Fibroblast of lung (primary cell): ENCODE measurements at regions not wholly inside any gene's neighbourhood (a gene's known extent, or its start where the extent isn't known, plus 50 kb on each side); places are given as distances from the start of the nearest gene placed in this dataset.

ENCODE experiments used
- DNase-seq, 2 donors: peaks; one replicate each; pipeline versions ENCODE4 v3.0.0 to v3.0.0-alpha.2; 2010; ENCODE audit warnings: low read depth in 2 of 2
- H2AFZ ChIP-seq: 2 replicates; pipeline ENCODE4 v1.5.1; 2012; ENCODE audit warnings: low read length, control low read depth, inconsistent platforms
- H3K27ac ChIP-seq: 2 replicates; pipeline ENCODE4 v1.5.1; 2011; ENCODE audit warnings: low read length, control low read depth; ENCODE audit not compliant: insufficient read depth
- H3K27me3 ChIP-seq: 2 replicates; pipeline ENCODE4 v1.5.1; 2011; ENCODE audit warnings: mild to moderate bottlenecking, low read length; ENCODE audit not compliant: control insufficient read depth, insufficient read depth
- H3K36me3 ChIP-seq: 2 replicates; pipeline ENCODE4 v1.5.1; 2011; ENCODE audit warnings: low read length; ENCODE audit not compliant: control insufficient read depth, insufficient read depth
- H3K4me1 ChIP-seq: 2 replicates; pipeline ENCODE4 v1.5.1; 2011; ENCODE audit warnings: low read length; ENCODE audit not compliant: control insufficient read depth, insufficient read depth; ENCODE audit errors: extremely low read depth
- H3K4me2 ChIP-seq: 2 replicates; pipeline ENCODE4 v1.5.1; 2011; ENCODE audit warnings: low read length, control low read depth; ENCODE audit not compliant: insufficient read depth; ENCODE audit errors: extremely low read depth
- H3K4me3 ChIP-seq, 4 experiments: fragments of 200-600 bp in 1 of 4; sonication (generic) in 1 of 4; replicated peaks in 1 of 4; 2 replicates each; pipeline ENCODE4 v1.5.1; 2011 to 2016; ENCODE audit warnings: low read length in 4 of 4, low read depth in 3 of 4, mild to moderate bottlenecking in 3 of 4, control low read depth in 2 of 4, inconsistent platforms in 1 of 4, mixed read lengths in 1 of 4; ENCODE audit not compliant: insufficient read depth in 1 of 4; ENCODE audit errors: control extremely low read depth in 1 of 4
- H3K79me2 ChIP-seq: 2 replicates; pipeline ENCODE4 v1.5.1; 2012; ENCODE audit warnings: mild to moderate bottlenecking, low read length, inconsistent platforms; ENCODE audit not compliant: control insufficient read depth, insufficient read depth
- H3K9ac ChIP-seq: 2 replicates; pipeline ENCODE4 v1.5.1; 2011; ENCODE audit warnings: mild to moderate bottlenecking, low read length, control low read depth; ENCODE audit not compliant: insufficient read depth
- H3K9me3 ChIP-seq: 2 replicates; pipeline ENCODE4 v1.5.1; 2012; ENCODE audit warnings: low read depth, low read length; ENCODE audit not compliant: control insufficient read depth, insufficient read depth
- H4K20me1 ChIP-seq: 2 replicates; pipeline ENCODE4 v1.5.1; 2011; ENCODE audit warnings: low read length; ENCODE audit not compliant: control insufficient read depth, insufficient read depth; ENCODE audit errors: extremely low read depth
- CTCF ChIP-seq, 2 donors: IDR thresholded peaks in 1 of 2; conservative IDR thresholded peaks in 1 of 2; 1 replicate in 1 of 2; 2 replicates in 1 of 2; pipeline ENCODE4 v1.5.1; 2011 to 2012; ENCODE audit warnings: low read length in 2 of 2, control low read depth in 1 of 2, inconsistent platforms in 1 of 2, low read depth in 1 of 2, mild to moderate bottlenecking in 1 of 2
- EZH2 ChIP-seq: IDR thresholded peaks from 2 replicates; pipeline ENCODE4 v1.5.1; 2012; ENCODE audit warnings: low read length, control low read depth, mild to moderate bottlenecking; ENCODE audit errors: missing control alignments

GRCh38 chr6:10030942-10031537 is 383.8 kb downstream of the TFAP2A start:
- Histone ChIP-seq H3K9ac (no peak overlapping the region), H3K9me3 (no peaks in the 10 kb centered on the region), H3K4me2 (no peak overlapping the region), H2AFZ (no peak overlapping the region), H3K27me3 (no peaks in the 10 kb centered on the region), H3K79me2 (no peaks in the 10 kb centered on the region), H4K20me1 (no peaks in the 10 kb centered on the region), H3K4me3 (no peak overlapping the region), H3K27ac (no peak overlapping the region), H3K36me3 (no peaks in the 10 kb centered on the region), H3K4me1 (no peaks in the 10 kb centered on the region)
- TF ChIP-seq CTCF (conservative IDR thresholded peaks at IDR 0.05 in 1 of 2, IDR thresholded peaks at IDR 0.05 in 1 of 2; ENCODE audit: low read depth in 1 of 2, low read length in 2 of 2) = peak; percentile 10 to 15
- no peak for TF ChIP-seq EZH2
- no peak for DNase-seq

- H3K9me3 ChIP-seq = no peaks in the 10 kb centered on the region
These were observed 386.7 kb downstream of the TFAP2A start for GRCh38 chr6:10028222-10028621.

GRCh38 chr6:10019851-10020250 is 395.0 kb downstream of the TFAP2A start:
- Histone ChIP-seq H3K27me3 (no peaks in the 10 kb centered on the region), H3K4me2 (no peak overlapping the region), H2AFZ (no peak overlapping the region), H3K36me3 (no peaks in the 10 kb centered on the region), H3K9ac (no peak overlapping the region), H3K27ac (no peak overlapping the region), H3K79me2 (no peaks in the 10 kb centered on the region), H3K9me3 (no peaks in the 10 kb centered on the region), H3K4me3 (no peak overlapping the region), H3K4me1 (no peaks in the 10 kb centered on the region), H4K20me1 (no peaks in the 10 kb centered on the region)
- DNase-seq = no peak
- TF ChIP-seq CTCF (conservative IDR thresholded peaks at IDR 0.05 in 1 of 2, IDR thresholded peaks at IDR 0.05 in 1 of 2; ENCODE audit: low read depth in 1 of 2, low read length in 2 of 2) (no peak), EZH2 (no peak)

More at GRCh38 chr6:10028222-10028621, 386.7 kb downstream of the TFAP2A start:
- Histone ChIP-seq H3K4me1 (no peaks in the 10 kb centered on the region), H3K36me3 (no peaks in the 10 kb centered on the region), H3K4me3 (no peak overlapping the region), H3K79me2 (no peaks in the 10 kb centered on the region), H4K20me1 (no peaks in the 10 kb centered on the region), H3K4me2 (no peak overlapping the region), H3K27me3 (no peaks in the 10 kb centered on the region), H3K9ac (no peak overlapping the region), H3K27ac (no peak overlapping the region), H2AFZ (no peak overlapping the region)
- TF ChIP-seq EZH2 (no peak), CTCF (conservative IDR thresholded peaks at IDR 0.05 in 1 of 2, IDR thresholded peaks at IDR 0.05 in 1 of 2; ENCODE audit: low read depth in 1 of 2, low read length in 2 of 2) (no peak)
- no peak for DNase-seq
